ENCODE measurements at regions not wholly inside any gene's neighbourhood (a gene's known extent, or its start where the extent isn't known, plus 50 kb on each side); places are given as distances from the start of the nearest gene placed in this dataset.

DNA sequence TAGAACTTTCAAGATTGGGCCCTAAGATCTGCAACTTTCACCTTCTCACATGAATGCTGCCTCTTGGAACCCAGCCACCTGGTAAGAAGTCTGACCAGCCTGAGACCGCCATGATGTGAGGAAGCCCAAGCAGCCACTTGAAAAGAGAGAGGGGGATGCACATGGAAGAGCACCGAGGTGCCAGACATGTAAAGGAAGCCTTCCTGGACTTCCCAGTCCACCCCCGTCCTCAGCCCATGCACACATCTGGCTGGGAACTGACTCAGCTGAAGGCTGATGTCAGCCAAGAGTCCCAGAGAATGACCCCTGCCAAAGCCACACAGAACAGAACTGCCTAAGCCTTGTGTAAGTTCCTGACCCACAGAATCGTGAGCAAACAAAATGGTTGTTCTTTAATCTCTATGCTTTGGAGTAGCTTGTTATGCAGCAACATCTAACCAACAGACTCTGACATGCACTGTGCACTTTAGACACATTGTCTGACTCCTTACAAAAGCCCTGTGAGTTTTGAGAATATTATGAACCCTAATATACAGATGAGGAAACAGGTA is 86.7 kb downstream of the RMI2 start:
- no peak for ATAC-seq
- Histone ChIP-seq H3K9me3 (peaks cover 0 to 15% (median 0%) of the 10 kb centered on the region in 11 donors), H3K36me3 (no peaks in the 10 kb centered on the region), H3K27ac (no peak overlapping the region), H3K4me1 (no peaks in the 10 kb centered on the region), H3K27me3 (peaks cover 0 to 10% (median 0%) of the 10 kb centered on the region in 7 donors), H3K4me3 (no peak overlapping the region)
- no peak for DNase-seq
- intact Hi-C loops (cut with DNase I) = loop anchor here in 1 of 10 donors (10.0 kb wide), 1 partner anchor 53 kb away; no protein-coding TSS in a partner anchor
- WGBS, 2 donors = 66 to 69% methylated on average over 4 of the region's 4 CpGs
- TF ChIP-seq, protein P1, sequence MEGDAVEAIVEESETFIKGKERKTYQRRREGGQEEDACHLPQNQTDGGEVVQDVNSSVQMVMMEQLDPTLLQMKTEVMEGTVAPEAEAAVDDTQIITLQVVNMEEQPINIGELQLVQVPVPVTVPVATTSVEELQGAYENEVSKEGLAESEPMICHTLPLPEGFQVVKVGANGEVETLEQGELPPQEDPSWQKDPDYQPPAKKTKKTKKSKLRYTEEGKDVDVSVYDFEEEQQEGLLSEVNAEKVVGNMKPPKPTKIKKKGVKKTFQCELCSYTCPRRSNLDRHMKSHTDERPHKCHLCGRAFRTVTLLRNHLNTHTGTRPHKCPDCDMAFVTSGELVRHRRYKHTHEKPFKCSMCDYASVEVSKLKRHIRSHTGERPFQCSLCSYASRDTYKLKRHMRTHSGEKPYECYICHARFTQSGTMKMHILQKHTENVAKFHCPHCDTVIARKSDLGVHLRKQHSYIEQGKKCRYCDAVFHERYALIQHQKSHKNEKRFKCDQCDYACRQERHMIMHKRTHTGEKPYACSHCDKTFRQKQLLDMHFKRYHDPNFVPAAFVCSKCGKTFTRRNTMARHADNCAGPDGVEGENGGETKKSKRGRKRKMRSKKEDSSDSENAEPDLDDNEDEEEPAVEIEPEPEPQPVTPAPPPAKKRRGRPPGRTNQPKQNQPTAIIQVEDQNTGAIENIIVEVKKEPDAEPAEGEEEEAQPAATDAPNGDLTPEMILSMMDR (IDR thresholded peaks at IDR 0.05) = no peak

DNA sequence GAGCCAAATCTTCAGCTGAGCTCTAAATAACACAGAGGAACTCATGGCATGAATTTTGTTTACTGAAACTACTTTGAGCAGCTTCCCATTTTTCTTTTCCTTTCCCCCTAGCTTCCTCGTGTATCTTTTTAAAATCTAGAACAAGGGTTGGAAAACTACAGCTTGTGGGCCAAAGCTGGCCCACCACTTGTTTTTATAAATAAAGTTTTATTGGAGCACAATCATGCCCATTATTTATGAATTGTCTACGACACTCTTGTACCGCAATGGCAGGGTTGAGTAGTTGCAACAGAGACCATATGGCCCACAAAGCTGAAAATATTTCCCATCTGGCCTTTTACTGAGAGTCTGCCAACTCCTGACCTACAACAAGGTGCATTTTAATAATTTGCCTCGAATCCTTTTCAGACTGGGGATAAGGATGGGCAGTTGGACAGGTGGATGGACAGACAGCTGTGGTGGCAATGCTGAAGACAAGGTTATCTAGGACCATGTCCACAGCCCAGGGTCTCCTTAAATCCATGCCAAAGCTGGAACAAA is 87.7 kb downstream of the RMI2 start:
- peaks cover 0 to 15% (median 0%) of the 10 kb centered on the region in 11 donors for H3K9me3 ChIP-seq
- WGBS, 2 donors = 80 to 83% methylated on average over 4 of the region's 4 CpGs

DNA sequence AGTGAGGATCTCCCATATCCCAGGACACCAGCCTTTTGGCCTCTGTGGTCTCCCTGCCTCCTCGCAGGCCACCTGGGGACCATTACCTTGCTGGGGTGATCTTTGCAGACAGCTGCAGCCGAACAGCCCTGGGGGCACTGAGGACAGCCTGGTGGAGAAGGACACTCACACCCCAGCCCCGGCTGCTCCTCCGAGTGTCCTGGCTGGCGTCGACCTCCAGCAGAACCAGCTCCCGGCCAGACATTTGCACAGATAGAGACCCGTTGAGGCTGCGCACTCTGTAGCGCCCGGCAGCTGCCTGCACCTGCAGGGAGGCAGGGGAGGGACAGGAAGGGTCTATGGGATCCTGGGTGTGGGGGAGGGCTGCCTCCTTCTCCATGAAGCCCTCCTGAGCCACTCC is 90.3 kb downstream of the RMI2 start:
- peaks cover 0 to 27% (median 7%) of the 10 kb centered on the region in 11 donors for H3K9me3 ChIP-seq
- ATAC-seq = no peak
- no peaks in the 10 kb centered on the region for H3K4me1 ChIP-seq
- peaks cover 0 to 10% (median 0%) of the 10 kb centered on the region in 7 donors for H3K27me3 ChIP-seq
- DNase-seq = no peak
- intact Hi-C loops (cut with DNase I) = loop anchor here in 1 of 10 donors (10.0 kb wide), 1 partner anchor 49 kb away; no protein-coding TSS in a partner anchor
- H3K36me3 ChIP-seq = no peaks in the 10 kb centered on the region
- TF ChIP-seq, protein P1 (IDR thresholded peaks at IDR 0.05) = no peak
- WGBS, 2 donors = 77 to 81% methylated on average over 11 of the region's 11 CpGs
- H3K4me3 ChIP-seq = no peak overlapping the region
- H3K27ac ChIP-seq = no peak overlapping the region

More for the DNA sequence above, 87.7 kb downstream of the RMI2 start:
- TF ChIP-seq, protein P1 (IDR thresholded peaks at IDR 0.05) = no peak
- Histone ChIP-seq H3K27ac (no peak overlapping the region), H3K4me1 (no peaks in the 10 kb centered on the region), H3K4me3 (no peak overlapping the region), H3K27me3 (peaks cover 0 to 10% (median 0%) of the 10 kb centered on the region in 7 donors), H3K36me3 (no peaks in the 10 kb centered on the region)
- no peak for DNase-seq
- intact Hi-C loops (cut with DNase I) = loop anchor here in 1 of 10 donors (10.0 kb wide), 1 partner anchor 52 kb away; no protein-coding TSS in a partner anchor
- ATAC-seq = no peak

DNA sequence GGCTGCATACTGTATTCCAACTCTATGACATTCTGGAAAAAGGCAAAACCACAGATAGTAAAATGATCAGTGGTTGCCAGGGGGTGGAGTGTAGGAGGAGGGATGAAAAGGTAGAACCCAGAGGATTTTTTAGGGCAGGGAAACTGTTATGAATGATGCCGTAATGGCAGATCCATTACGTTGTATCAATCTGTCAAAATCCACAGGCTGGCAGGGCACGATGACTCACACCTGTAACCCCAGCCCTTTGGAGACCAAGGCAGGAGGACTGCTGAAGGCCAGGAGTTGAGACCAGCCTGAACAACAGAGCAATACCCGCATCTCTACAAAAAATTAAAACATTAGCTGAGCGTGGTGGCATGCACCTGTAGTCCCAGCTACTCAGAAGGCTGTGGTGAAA is 91.8 kb downstream of the RMI2 start:
- Histone ChIP-seq H3K4me1 (no peaks in the 10 kb centered on the region), H3K27me3 (peaks cover 0 to 10% (median 0%) of the 10 kb centered on the region in 7 donors), H3K36me3 (no peaks in the 10 kb centered on the region), H3K4me3 (no peak overlapping the region), H3K27ac (no peak overlapping the region), H3K9me3 (peaks cover 0 to 35% (median 7%) of the 10 kb centered on the region in 11 donors)
- WGBS, 2 donors = 81 to 90% methylated on average over 5 of the region's 5 CpGs
- intact Hi-C loops (cut with DNase I) = loop anchor here in 1 of 10 donors (10.0 kb wide), 1 partner anchor 48 kb away; no protein-coding TSS in a partner anchor
- TF ChIP-seq, protein P1 (IDR thresholded peaks at IDR 0.05) = no peak
- ATAC-seq (no peak), DNase-seq (no peak)
